GM12878 (cell line): ENCODE measurements at regions not wholly inside any gene's neighbourhood (a gene's known extent, or its start where the extent isn't known, plus 50 kb on each side); places are given as distances from the start of the nearest gene placed in this dataset.

Source experiments
- ATAC-seq: fragments of 200-7000 bp; cut with Tn5 transposase; 3 replicates; pipeline ENCODE4 v1.9.1; 2020; ENCODE audit warnings: mild to moderate bottlenecking, moderate library complexity
- BruUV-seq: library from RNA; stranded (reverse); fragments of 400-500 nt; replicated peaks from 2 replicates; lab custom pipeline; 2021; lab: Mats Ljungman, UMichigan
- CTCF ChIA-PET: fragments of 300-600 bp; sonication (Branson Sonifier 250); formaldehyde crosslinking; extraction: SDS; loops from one replicate; lab custom pipeline; 2021; ENCODE audit warnings: inconsistent platforms; lab: Yijun Ruan, JAX
- POLR2A ChIA-PET: fragments of 350-600 bp; formaldehyde crosslinking; extraction: SDS; loops from one replicate; lab custom pipeline; 2021; ENCODE audit warnings: inconsistent platforms; lab: Charles Lee
- RAD21 ChIA-PET: fragments of 300-600 bp; sonication (Branson Sonifier 250); formaldehyde crosslinking; loops from one replicate; lab custom pipeline; 2023; ENCODE audit warnings: antibody characterized with exemption; ENCODE audit not compliant: unreplicated experiment; lab: Charles Lee
- SMC1A ChIA-PET: fragments of 300-600 bp; sonication (Branson Sonifier 250); formaldehyde crosslinking; loops from one replicate; lab custom pipeline; 2023; ENCODE audit not compliant: unreplicated experiment, uncharacterized antibody; lab: Charles Lee
- DNase-seq: peaks from one replicate; pipeline ENCODE4 v3.0.0-alpha.2; 2011; ENCODE audit warnings: low read depth, low spot score
- FAIRE-seq: peaks from 3 replicates; lab custom pipeline; 2011; peaks lifted over from hg19 to GRCh38; lab: Jason Lieb, UNC
- H2AFZ ChIP-seq: 2 replicates; pipeline ENCODE4 v1.6.0; 2011; ENCODE audit warnings: low read depth, low read length, control low read depth; ENCODE audit not compliant: control insufficient read depth
- H3K27ac ChIP-seq: 2 replicates; pipeline ENCODE4 v1.5.1; 2011; ENCODE audit warnings: control low read depth; ENCODE audit not compliant: control insufficient read depth, insufficient read depth
- H3K27me3 ChIP-seq, 2 experiments: replicated peaks in 1 of 2; 2 replicates each; pipeline versions ENCODE4 v1.6.0 to v1.6.1; 2011; ENCODE audit warnings: low read length in 1 of 2; ENCODE audit not compliant: control insufficient read depth in 2 of 2, insufficient read depth in 2 of 2
- H3K36me3 ChIP-seq, 2 experiments: 2 replicates each; pipeline ENCODE4 v1.5.1; 2011; ENCODE audit warnings: low read length in 1 of 2; ENCODE audit not compliant: control insufficient read depth in 2 of 2, insufficient read depth in 2 of 2
- H3K4me1 ChIP-seq: 2 replicates; pipeline ENCODE4 v1.6.1; 2011; ENCODE audit warnings: mild to moderate bottlenecking, low read length, moderate library complexity, mixed read lengths; ENCODE audit not compliant: control insufficient read depth, insufficient read depth
- H3K4me2 ChIP-seq: 2 replicates; pipeline ENCODE4 v1.6.0; 2011; ENCODE audit warnings: control low read depth; ENCODE audit not compliant: control insufficient read depth, insufficient read depth
- H3K4me3 ChIP-seq: fragments of 200-600 bp; sonication (generic); 2 replicates; pipeline ENCODE4 v1.5.1; 2016
- H3K79me2 ChIP-seq: 2 replicates; pipeline ENCODE4 v1.6.0; 2011; ENCODE audit warnings: low read length; ENCODE audit not compliant: control insufficient read depth, insufficient read depth
- H3K9ac ChIP-seq: 2 replicates; pipeline ENCODE4 v1.8.0; 2011; ENCODE audit warnings: low read length, control low read depth, mixed read lengths; ENCODE audit not compliant: control insufficient read depth, insufficient read depth
- H3K9me3 ChIP-seq: replicated peaks from 3 replicates; pipeline ENCODE4 v1.5.1; 2011; ENCODE audit warnings: mild to moderate bottlenecking, low read length; ENCODE audit not compliant: control insufficient read depth, insufficient read depth
- H4K20me1 ChIP-seq: 2 replicates; pipeline ENCODE4 v1.6.0; 2011; ENCODE audit not compliant: control insufficient read depth, insufficient read depth
- BCL11A ChIP-seq: IDR thresholded peaks from 2 replicates; pipeline ENCODE4 v1.6.1; 2011; ENCODE audit warnings: low read depth, low read length
- KAT2A ChIP-seq: conservative IDR thresholded peaks from 2 replicates; pipeline ENCODE4 v1.6.1; 2011; ENCODE audit warnings: low read depth, low read length; ENCODE audit not compliant: control insufficient read depth
- MXI1 ChIP-seq: fragments of 150-350 bp; IDR thresholded peaks from 2 replicates; pipeline ENCODE4 v1.6.1; 2011; ENCODE audit warnings: low read depth, mild to moderate bottlenecking, inconsistent platforms, low read length, improper control_type of control experiment
- RFX5 ChIP-seq: IDR thresholded peaks from 2 replicates; pipeline ENCODE4 v1.6.1; 2011; ENCODE audit warnings: low read depth, low read length, improper control_type of control experiment
- SREBF1 ChIP-seq: IDR thresholded peaks from 2 replicates; pipeline ENCODE4 v1.6.1; 2012; ENCODE audit warnings: mild to moderate bottlenecking, low read length
- ZBED1 ChIP-seq: IDR thresholded peaks from 2 replicates; pipeline ENCODE4 v1.6.1; 2016; ENCODE audit warnings: borderline replicate concordance
- ZNF384 ChIP-seq: IDR thresholded peaks from 2 replicates; pipeline ENCODE4 v1.6.1; 2012; ENCODE audit warnings: low read depth, mild to moderate bottlenecking, low read length, improper control_type of control experiment, borderline replicate concordance
- WGBS: methylation state at CpG from one replicate; pipeline ENCODE4 v1.1.6; 2016; ENCODE audit warnings: low lambda C conversion rate; ENCODE audit not compliant: insufficient replicate concordance, insufficient coverage; ENCODE audit errors: missing lambda C conversion rate; 5-methylcytosine and 5-hydroxymethylcytosine counted together
- in situ Hi-C: fragments of 300-500 bp; cut with MboI; formaldehyde crosslinking; loops from 9 replicates; pipeline ENCODE4 v1.14.3; 2018; ENCODE audit warnings: mixed read lengths
- intact Hi-C: fragments of 100-400 bp; cut with micrococcal nuclease; formaldehyde crosslinking; loops from one replicate; pipeline ENCODE4 v1.14.2; 2022; ENCODE audit not compliant: unreplicated experiment
- TF ChIP-seq, protein P1 (sequence below): fragments of 450-650 bp; formaldehyde crosslinking; IDR thresholded peaks from 2 replicates; pipeline ENCODE4 v1.5.0; 2022; ENCODE audit warnings: mild to moderate bottlenecking, missing genetic modification characterization
- TF ChIP-seq, protein P2 (sequence below): fragments of 450-650 bp; IDR thresholded peaks from 2 replicates; pipeline ENCODE4 v1.6.1; 2017; ENCODE audit warnings: borderline replicate concordance
- TF ChIP-seq, protein P3 (sequence below): IDR thresholded peaks from 2 replicates; pipeline ENCODE4 v1.6.1; 2012; ENCODE audit warnings: low read depth, low read length, improper control_type of control experiment

DNA sequence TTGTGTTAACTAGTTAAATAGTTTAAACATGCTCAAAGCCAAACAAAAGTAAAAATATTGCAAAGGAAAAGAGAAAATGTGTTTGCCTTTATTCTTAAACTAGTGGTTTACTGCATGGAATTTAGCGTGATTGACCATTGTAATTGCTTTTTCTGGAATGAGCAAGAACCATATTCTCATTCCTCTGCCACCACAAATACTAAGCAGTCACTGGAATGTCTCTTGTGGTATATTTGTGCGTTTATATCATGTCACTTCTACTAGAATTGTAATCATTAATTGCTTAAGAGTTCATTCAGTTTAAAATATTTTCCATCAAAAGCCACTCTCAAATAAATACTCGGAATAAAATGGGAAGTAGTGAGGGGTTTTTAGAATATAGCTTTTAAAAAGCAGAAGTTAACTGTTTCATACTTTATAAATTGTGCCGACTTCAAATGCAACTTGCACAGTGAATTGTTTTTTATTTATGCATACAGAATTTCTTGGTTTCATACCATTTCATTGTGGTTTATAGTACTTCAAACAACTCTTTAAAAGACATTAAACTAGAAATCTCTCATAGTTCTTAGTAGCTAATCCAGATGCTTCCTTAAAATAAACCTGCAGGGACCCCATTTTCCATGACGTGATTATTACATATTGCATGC lies 288.1 kb downstream of the EPHA4 start:
- no peaks in the 10 kb centered on the region for H4K20me1 ChIP-seq
- ChIA-PET CTCF (interaction anchor here (1.3 kb wide), 1 partner anchor 43 kb away, joined by 3 read pairs; no protein-coding TSS in a partner anchor), SMC1A (interaction anchor here (1.5 to 3.3 kb wide), 2 partner anchors 10 to 15 kb away, joined by 4 to 8 read pairs; no protein-coding TSS in a partner anchor), POLR2A (no interaction called here), RAD21 (no interaction called here)
- H3K9me3 ChIP-seq: no peaks in the 10 kb centered on the region
- no TSS peak for BruUV-seq
- TF ChIP-seq ZBED1: no peak
- TF ChIP-seq, protein P1, sequence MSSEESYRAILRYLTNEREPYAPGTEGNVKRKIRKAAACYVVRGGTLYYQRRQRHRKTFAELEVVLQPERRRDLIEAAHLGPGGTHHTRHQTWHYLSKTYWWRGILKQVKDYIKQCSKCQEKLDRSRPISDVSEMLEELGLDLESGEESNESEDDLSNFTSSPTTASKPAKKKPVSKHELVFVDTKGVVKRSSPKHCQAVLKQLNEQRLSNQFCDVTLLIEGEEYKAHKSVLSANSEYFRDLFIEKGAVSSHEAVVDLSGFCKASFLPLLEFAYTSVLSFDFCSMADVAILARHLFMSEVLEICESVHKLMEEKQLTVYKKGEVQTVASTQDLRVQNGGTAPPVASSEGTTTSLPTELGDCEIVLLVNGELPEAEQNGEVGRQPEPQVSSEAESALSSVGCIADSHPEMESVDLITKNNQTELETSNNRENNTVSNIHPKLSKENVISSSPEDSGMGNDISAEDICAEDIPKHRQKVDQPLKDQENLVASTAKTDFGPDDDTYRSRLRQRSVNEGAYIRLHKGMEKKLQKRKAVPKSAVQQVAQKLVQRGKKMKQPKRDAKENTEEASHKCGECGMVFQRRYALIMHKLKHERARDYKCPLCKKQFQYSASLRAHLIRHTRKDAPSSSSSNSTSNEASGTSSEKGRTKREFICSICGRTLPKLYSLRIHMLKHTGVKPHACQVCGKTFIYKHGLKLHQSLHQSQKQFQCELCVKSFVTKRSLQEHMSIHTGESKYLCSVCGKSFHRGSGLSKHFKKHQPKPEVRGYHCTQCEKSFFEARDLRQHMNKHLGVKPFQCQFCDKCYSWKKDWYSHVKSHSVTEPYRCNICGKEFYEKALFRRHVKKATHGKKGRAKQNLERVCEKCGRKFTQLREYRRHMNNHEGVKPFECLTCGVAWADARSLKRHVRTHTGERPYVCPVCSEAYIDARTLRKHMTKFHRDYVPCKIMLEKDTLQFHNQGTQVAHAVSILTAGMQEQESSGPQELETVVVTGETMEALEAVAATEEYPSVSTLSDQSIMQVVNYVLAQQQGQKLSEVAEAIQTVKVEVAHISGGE (CRISPR knock-in tag): no peak
- TF ChIP-seq, protein P2, sequence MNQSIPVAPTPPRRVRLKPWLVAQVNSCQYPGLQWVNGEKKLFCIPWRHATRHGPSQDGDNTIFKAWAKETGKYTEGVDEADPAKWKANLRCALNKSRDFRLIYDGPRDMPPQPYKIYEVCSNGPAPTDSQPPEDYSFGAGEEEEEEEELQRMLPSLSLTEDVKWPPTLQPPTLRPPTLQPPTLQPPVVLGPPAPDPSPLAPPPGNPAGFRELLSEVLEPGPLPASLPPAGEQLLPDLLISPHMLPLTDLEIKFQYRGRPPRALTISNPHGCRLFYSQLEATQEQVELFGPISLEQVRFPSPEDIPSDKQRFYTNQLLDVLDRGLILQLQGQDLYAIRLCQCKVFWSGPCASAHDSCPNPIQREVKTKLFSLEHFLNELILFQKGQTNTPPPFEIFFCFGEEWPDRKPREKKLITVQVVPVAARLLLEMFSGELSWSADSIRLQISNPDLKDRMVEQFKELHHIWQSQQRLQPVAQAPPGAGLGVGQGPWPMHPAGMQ: no peak
- TF ChIP-seq KAT2A: no peak
- TF ChIP-seq RFX5: no peak
- TF ChIP-seq BCL11A: no peak
- TF ChIP-seq, protein P3, sequence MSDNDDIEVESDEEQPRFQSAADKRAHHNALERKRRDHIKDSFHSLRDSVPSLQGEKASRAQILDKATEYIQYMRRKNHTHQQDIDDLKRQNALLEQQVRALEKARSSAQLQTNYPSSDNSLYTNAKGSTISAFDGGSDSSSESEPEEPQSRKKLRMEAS: no peak
- TF ChIP-seq ZNF384: no peak
- TF ChIP-seq SREBF1: no peak
- no peak for TF ChIP-seq MXI1
- ATAC-seq (no peak), DNase-seq (no peak), FAIRE-seq (no peak)
- H3K27ac ChIP-seq: no peak overlapping the region
- no peak overlapping the region for H3K4me2 ChIP-seq
- no peaks in the 10 kb centered on the region for H3K4me1 ChIP-seq
- in situ Hi-C loops: no loop called here
- 18% methylated on average over 5 of the region's 5 CpGs for WGBS
- no peaks in the 10 kb centered on the region for H3K27me3 ChIP-seq
- no peak overlapping the region for H3K9ac ChIP-seq
- H3K36me3 ChIP-seq: no peaks in the 10 kb centered on the region
- H3K4me3 ChIP-seq: no peak overlapping the region
- no peaks in the 10 kb centered on the region for H3K79me2 ChIP-seq
- intact Hi-C loops: no loop called here
- no peak overlapping the region for H2AFZ ChIP-seq
